MM.1S (cell line): ENCODE measurements at regions not wholly inside any gene's neighbourhood (a gene's known extent, or its start where the extent isn't known, plus 50 kb on each side); places are given as distances from the start of the nearest gene placed in this dataset.

Experiments used
- DNase-seq: peaks from one replicate; pipeline ENCODE4 v3.0.0-alpha.2; 2015
- H2AFZ ChIP-seq: fragments of 300-600 bp; sonication (generic); 2 replicates; pipeline ENCODE4 v1.6.0; 2016; ENCODE audit warnings: antibody characterized with exemption, low read length
- H3F3A ChIP-seq: fragments of 300-600 bp; sonication (generic); 2 replicates; pipeline ENCODE4 v1.6.1; 2016; ENCODE audit warnings: mild to moderate bottlenecking, antibody characterized with exemption, low read length, moderate library complexity, mixed read lengths; ENCODE audit not compliant: insufficient read depth
- H3K27ac ChIP-seq: fragments of 300-600 bp; sonication (generic); 2 replicates; pipeline ENCODE4 v1.5.1; 2016; ENCODE audit warnings: mild to moderate bottlenecking, low read length
- H3K27me3 ChIP-seq: fragments of 300-600 bp; sonication (generic); replicated peaks from 2 replicates; pipeline ENCODE4 v1.6.0; 2016; ENCODE audit warnings: low read length; ENCODE audit not compliant: insufficient read depth
- H3K36me3 ChIP-seq: fragments of 300-600 bp; sonication (generic); replicated peaks from 2 replicates; pipeline ENCODE4 v1.6.1; 2016; ENCODE audit warnings: mild to moderate bottlenecking, low read length, mixed read lengths; ENCODE audit not compliant: insufficient read depth
- H3K4me1 ChIP-seq: fragments of 300-600 bp; sonication (generic); 2 replicates; pipeline ENCODE4 v1.6.1; 2016; ENCODE audit warnings: low read length, mixed read lengths
- H3K4me2 ChIP-seq: fragments of 300-600 bp; sonication (generic); 2 replicates; pipeline ENCODE4 v1.6.0; 2016; ENCODE audit warnings: low read depth, low read length
- H3K4me3 ChIP-seq: fragments of 300-600 bp; sonication (generic); 2 replicates; pipeline ENCODE4 v1.5.1; 2016; ENCODE audit warnings: low read length, mixed read lengths
- H3K79me2 ChIP-seq: fragments of 300-600 bp; sonication (generic); 2 replicates; pipeline ENCODE4 v1.6.1; 2016; ENCODE audit warnings: mixed run types, low read length, mixed read lengths
- H3K9ac ChIP-seq: fragments of 300-600 bp; sonication (generic); 2 replicates; pipeline ENCODE4 v1.6.1; 2016; ENCODE audit warnings: low read length, mixed read lengths
- H3K9me2 ChIP-seq: fragments of 300-600 bp; sonication (generic); replicated peaks from 2 replicates; pipeline ENCODE4 v1.6.1; 2016; ENCODE audit warnings: mild to moderate bottlenecking, low read length, mixed read lengths; ENCODE audit not compliant: insufficient read depth
- H3K9me3 ChIP-seq: fragments of 300-600 bp; sonication (generic); replicated peaks from 2 replicates; pipeline ENCODE4 v1.6.1; 2016; ENCODE audit warnings: mild to moderate bottlenecking, low read length, mixed read lengths; ENCODE audit not compliant: insufficient read depth
- H4K20me1 ChIP-seq: fragments of 300-600 bp; sonication (generic); 2 replicates; pipeline ENCODE4 v1.6.1; 2016; ENCODE audit warnings: mild to moderate bottlenecking, low read length, moderate library complexity, mixed read lengths; ENCODE audit not compliant: insufficient read depth
- EZH2 ChIP-seq: fragments of 300-600 bp; sonication (generic); optimal IDR thresholded peaks from 2 replicates; pipeline ENCODE3; 2017; ENCODE audit warnings: low read depth, mild to moderate bottlenecking, antibody characterized with exemption, low read length, mixed read lengths
- EZH2phosphoT487 ChIP-seq: fragments of 300-600 bp; sonication (generic); IDR thresholded peaks from 2 replicates; pipeline ENCODE4 v1.6.1; 2018; ENCODE audit warnings: antibody characterized with exemption, low read length
- TF ChIP-seq, protein P1 (sequence below): fragments of 300-600 bp; sonication (generic); IDR thresholded peaks from 2 replicates; pipeline ENCODE4 v1.5.1; 2016; ENCODE audit warnings: antibody characterized with exemption, low read length, mixed read lengths

- Histone ChIP-seq H3K9me2 (no peaks in the 10 kb centered on the region), H3K79me2 (no peaks in the 10 kb centered on the region), H3K4me1 (no peaks in the 10 kb centered on the region), H3F3A (no peaks in the 10 kb centered on the region), H3K27me3 (no peaks in the 10 kb centered on the region), H3K27ac (no peak overlapping the region), H2AFZ (no peak overlapping the region), H4K20me1 (no peaks in the 10 kb centered on the region), H3K36me3 (no peaks in the 10 kb centered on the region), H3K9ac (no peak overlapping the region), H3K4me2 (no peak overlapping the region), H3K4me3 (no peak overlapping the region), H3K9me3 (no peaks in the 10 kb centered on the region)
- TF ChIP-seq EZH2 (no peak), EZH2phosphoT487 (no peak)
- TF ChIP-seq, protein P1, sequence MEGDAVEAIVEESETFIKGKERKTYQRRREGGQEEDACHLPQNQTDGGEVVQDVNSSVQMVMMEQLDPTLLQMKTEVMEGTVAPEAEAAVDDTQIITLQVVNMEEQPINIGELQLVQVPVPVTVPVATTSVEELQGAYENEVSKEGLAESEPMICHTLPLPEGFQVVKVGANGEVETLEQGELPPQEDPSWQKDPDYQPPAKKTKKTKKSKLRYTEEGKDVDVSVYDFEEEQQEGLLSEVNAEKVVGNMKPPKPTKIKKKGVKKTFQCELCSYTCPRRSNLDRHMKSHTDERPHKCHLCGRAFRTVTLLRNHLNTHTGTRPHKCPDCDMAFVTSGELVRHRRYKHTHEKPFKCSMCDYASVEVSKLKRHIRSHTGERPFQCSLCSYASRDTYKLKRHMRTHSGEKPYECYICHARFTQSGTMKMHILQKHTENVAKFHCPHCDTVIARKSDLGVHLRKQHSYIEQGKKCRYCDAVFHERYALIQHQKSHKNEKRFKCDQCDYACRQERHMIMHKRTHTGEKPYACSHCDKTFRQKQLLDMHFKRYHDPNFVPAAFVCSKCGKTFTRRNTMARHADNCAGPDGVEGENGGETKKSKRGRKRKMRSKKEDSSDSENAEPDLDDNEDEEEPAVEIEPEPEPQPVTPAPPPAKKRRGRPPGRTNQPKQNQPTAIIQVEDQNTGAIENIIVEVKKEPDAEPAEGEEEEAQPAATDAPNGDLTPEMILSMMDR, result no peak
- DNase-seq, result no peak
Measured at GRCh38 chr10:10702211-10702610, 315.5 kb upstream of the CELF2 start.

DNA sequence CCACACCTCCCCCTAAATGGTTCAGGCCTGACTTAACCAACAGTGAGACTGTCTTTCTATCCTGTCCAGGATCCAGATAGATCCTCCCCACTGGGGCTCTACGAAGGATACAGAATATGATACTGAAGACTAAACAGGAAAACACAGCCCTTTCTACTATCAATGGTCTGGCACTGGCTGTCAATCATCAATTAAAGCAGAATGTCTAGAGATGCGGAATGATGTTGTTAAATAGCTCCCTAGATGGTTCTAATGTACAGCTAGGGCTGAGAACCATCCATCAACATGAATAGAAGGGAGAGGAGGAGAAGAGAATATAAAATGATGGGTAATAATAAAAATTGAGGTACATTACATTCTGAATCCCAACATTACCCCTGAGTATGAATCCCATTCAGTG, 314.3 kb upstream of the CELF2 start:
- no peak for DNase-seq
- no peaks in the 10 kb centered on the region for H4K20me1 ChIP-seq
- TF ChIP-seq EZH2, result no peak
- TF ChIP-seq, protein P1, result no peak
- TF ChIP-seq EZH2phosphoT487, result no peak
- H3K9me2 ChIP-seq, result no peaks in the 10 kb centered on the region
- H3K27ac ChIP-seq, result no peak overlapping the region
- H2AFZ ChIP-seq, result no peak overlapping the region
- no peaks in the 10 kb centered on the region for H3F3A ChIP-seq
- no peak overlapping the region for H3K9ac ChIP-seq
- no peak overlapping the region for H3K4me3 ChIP-seq
- H3K36me3 ChIP-seq, result no peaks in the 10 kb centered on the region
- no peaks in the 10 kb centered on the region for H3K79me2 ChIP-seq
- no peaks in the 10 kb centered on the region for H3K9me3 ChIP-seq
- no peak overlapping the region for H3K4me2 ChIP-seq
- no peaks in the 10 kb centered on the region for H3K27me3 ChIP-seq
- H3K4me1 ChIP-seq, result no peaks in the 10 kb centered on the region

- H2AFZ ChIP-seq, result no peak overlapping the region
- no peaks in the 10 kb centered on the region for H3K9me3 ChIP-seq
- no peak overlapping the region for H3K9ac ChIP-seq
- H3K4me2 ChIP-seq, result no peak overlapping the region
- TF ChIP-seq EZH2phosphoT487 (no peak), EZH2 (no peak)
- TF ChIP-seq, protein P1, result no peak
- no peak for DNase-seq
- no peaks in the 10 kb centered on the region for H4K20me1 ChIP-seq
- no peaks in the 10 kb centered on the region for H3K9me2 ChIP-seq
- H3K4me3 ChIP-seq, result no peak overlapping the region
- H3K79me2 ChIP-seq, result no peaks in the 10 kb centered on the region
- no peaks in the 10 kb centered on the region for H3K4me1 ChIP-seq
- no peak overlapping the region for H3K27ac ChIP-seq
- H3K27me3 ChIP-seq, result no peaks in the 10 kb centered on the region
- H3F3A ChIP-seq, result no peaks in the 10 kb centered on the region
- H3K36me3 ChIP-seq, result no peaks in the 10 kb centered on the region
Measured at GRCh38 chr10:10712155-10712704, 305.4 kb upstream of the CELF2 start.
